Naive thymus-derived CD4-positive, alpha-beta T cell (primary cell): ENCODE measurements at regions not wholly inside any gene's neighbourhood (a gene's known extent, or its start where the extent isn't known, plus 50 kb on each side); places are given as distances from the start of the nearest gene placed in this dataset.
"Not testable (repeated sequence)": the region's sequence is repeated elsewhere in the genome, so short reads cannot be mapped to it uniquely, and the experiment has no call there.

ENCODE experiments used
- ATAC-seq: fragments of 150-1000 bp; cut with Tn5 transposase; 2 replicates; pipeline ENCODE4 v1.10.0; 2021; ENCODE audit warnings: mild to moderate bottlenecking, moderate library complexity
- CTCF ChIA-PET: fragments of 350-600 bp; sonication (Branson Sonifier 250); formaldehyde crosslinking; loops from one replicate; lab custom pipeline; 2021; ENCODE audit warnings: antibody characterized with exemption; lab: Charles Lee
- POLR2A ChIA-PET: fragments of 350-600 bp; sonication (Branson Sonifier 250); formaldehyde crosslinking; loops from one replicate; lab custom pipeline; 2021; ENCODE audit warnings: antibody characterized with exemption, inconsistent platforms; lab: Charles Lee
- DNase-seq, 9 donors: peaks; one replicate each; pipeline versions ENCODE4 v3.0.0 to v3.0.0-alpha.2; 2020 to 2022; ENCODE audit warnings: mixed read lengths in 1 of 9
- H3K27ac ChIP-seq: one replicate; pipeline ENCODE4 v1.7.0; 2013; ENCODE audit warnings: mild to moderate bottlenecking, low read depth, low read length, moderate library complexity
- H3K27me3 ChIP-seq, 2 donors: one replicate each; pipeline ENCODE4 v1.7.0; 2013; ENCODE audit warnings: low read length in 2 of 2, mild to moderate bottlenecking in 2 of 2, moderate library complexity in 2 of 2; ENCODE audit not compliant: control insufficient read depth in 2 of 2, insufficient read depth in 2 of 2
- H3K36me3 ChIP-seq, 3 experiments: 1 replicate in 2 of 3; 2 replicates in 1 of 3; pipeline ENCODE4 v1.7.0; 2013; ENCODE audit warnings: low read length in 3 of 3, mild to moderate bottlenecking in 3 of 3, moderate library complexity in 1 of 3; ENCODE audit not compliant: insufficient read depth in 3 of 3, control insufficient read depth in 2 of 3
- H3K4me1 ChIP-seq, 2 donors: one replicate each; pipeline ENCODE4 v1.7.0; 2013; ENCODE audit warnings: low read length in 2 of 2, mild to moderate bottlenecking in 2 of 2, moderate library complexity in 1 of 2; ENCODE audit not compliant: control insufficient read depth in 2 of 2, insufficient read depth in 2 of 2
- H3K4me3 ChIP-seq: 2 replicates; pipeline ENCODE4 v1.7.0; 2013; ENCODE audit warnings: mild to moderate bottlenecking, low read length
- H3K9me3 ChIP-seq, 3 experiments: 1 replicate in 2 of 3; 2 replicates in 1 of 3; pipeline ENCODE4 v1.7.0; 2013; ENCODE audit warnings: low read length in 3 of 3; ENCODE audit not compliant: control insufficient read depth in 2 of 3
- H3K27ac Mint-ChIP-seq, 9 donors: one replicate each; pipeline ENCODE4 v1.8.0; 2020 to 2022; ENCODE audit warnings: mixed read lengths in 9 of 9, mild to moderate bottlenecking in 8 of 9, moderate library complexity in 5 of 9, inconsistent platforms in 2 of 9
- H3K27me3 Mint-ChIP-seq, 5 donors: one replicate each; pipeline ENCODE4 v1.8.0; 2021 to 2022; ENCODE audit warnings: mixed read lengths in 5 of 5, mild to moderate bottlenecking in 1 of 5
- H3K36me3 Mint-ChIP-seq, 5 donors: one replicate each; pipeline ENCODE4 v1.8.0; 2020 to 2022; ENCODE audit warnings: mixed read lengths in 5 of 5, mild to moderate bottlenecking in 3 of 5, inconsistent platforms in 1 of 5
- H3K4me1 Mint-ChIP-seq, 7 donors: one replicate each; pipeline ENCODE4 v1.8.0; 2020 to 2022; ENCODE audit warnings: mixed read lengths in 7 of 7, mild to moderate bottlenecking in 3 of 7, inconsistent platforms in 1 of 7
- H3K4me3 Mint-ChIP-seq, 10 donors: one replicate each; pipeline ENCODE4 v1.8.0; 2020 to 2022; ENCODE audit warnings: mild to moderate bottlenecking in 10 of 10, mixed read lengths in 10 of 10, moderate library complexity in 6 of 10, inconsistent platforms in 2 of 10
- H3K9me3 Mint-ChIP-seq, 11 donors: one replicate each; pipeline ENCODE4 v1.8.0; 2020 to 2022; ENCODE audit warnings: mixed read lengths in 11 of 11, mild to moderate bottlenecking in 4 of 11, inconsistent platforms in 1 of 11, moderate library complexity in 1 of 11
- intact Hi-C, 2 donors: fragments of 100-400 bp; cut with micrococcal nuclease; formaldehyde crosslinking; loops; one replicate each; pipeline ENCODE4 v1.15.1; 2023

- Histone ChIP-seq H3K4me3 (no peak overlapping the region), H3K27ac (no peak overlapping the region), H3K4me1 (no peaks in the 10 kb centered on the region), H3K27me3 (no peaks in the 10 kb centered on the region), H3K36me3 (no peaks in the 10 kb centered on the region), H3K9me3 (no peaks in the 10 kb centered on the region)
- ChIA-PET CTCF (no interaction called here), POLR2A (no interaction called here)
- H3K4me1 Mint-ChIP-seq: no peaks in the 10 kb centered on the region
- H3K4me3 Mint-ChIP-seq: no peak overlapping the region
- DNase-seq (no peak), ATAC-seq (no peak)
- no peaks in the 10 kb centered on the region for H3K27me3 Mint-ChIP-seq
- intact Hi-C loops: no loop called here
- peaks cover 4 to 35% (median 14%) of the 10 kb centered on the region in 11 donors for H3K9me3 Mint-ChIP-seq
- peaks cover 0 to 3% (median 0%) of the 10 kb centered on the region in 5 donors for H3K36me3 Mint-ChIP-seq
- no peak overlapping the region for H3K27ac Mint-ChIP-seq
Observed at GRCh38 chr9:24073007-24073592, 247.1 kb upstream of the ELAVL2 start.

- ChIA-PET CTCF (no interaction called here), POLR2A (no interaction called here)
- Mint-ChIP-seq H3K27ac (no peak overlapping the region), H3K9me3 (peaks cover 4 to 31% (median 14%) of the 10 kb centered on the region in 11 donors), H3K36me3 (peaks cover 0 to 3% (median 0%) of the 10 kb centered on the region in 5 donors), H3K27me3 (no peaks in the 10 kb centered on the region), H3K4me3 (no peak overlapping the region), H3K4me1 (no peaks in the 10 kb centered on the region)
- Histone ChIP-seq H3K4me3 (no peak overlapping the region), H3K27me3 (no peaks in the 10 kb centered on the region), H3K4me1 (no peaks in the 10 kb centered on the region), H3K9me3 (no peaks in the 10 kb centered on the region), H3K36me3 (no peaks in the 10 kb centered on the region), H3K27ac (no peak overlapping the region)
- intact Hi-C loops: no loop called here
- ATAC-seq (no peak), DNase-seq (no peak)
Observed at GRCh38 chr9:24071716-24072115, 245.7 kb upstream of the ELAVL2 start.

GRCh38 chr9:24071091-24071490, 245.1 kb upstream of the ELAVL2 start:
- Histone ChIP-seq H3K9me3 (no peaks in the 10 kb centered on the region), H3K4me3 (no peak overlapping the region), H3K4me1 (no peaks in the 10 kb centered on the region), H3K27ac (no peak overlapping the region), H3K27me3 (no peaks in the 10 kb centered on the region), H3K36me3 (no peaks in the 10 kb centered on the region)
- Mint-ChIP-seq H3K27me3 (no peaks in the 10 kb centered on the region), H3K4me3 (no peak overlapping the region), H3K9me3 (peaks cover 3 to 31% (median 14%) of the 10 kb centered on the region in 11 donors), H3K27ac (no peak overlapping the region), H3K36me3 (no peaks in the 10 kb centered on the region), H3K4me1 (no peaks in the 10 kb centered on the region)
- ChIA-PET CTCF (no interaction called here), POLR2A (no interaction called here)
- DNase-seq: no peak
- intact Hi-C loops: no loop called here
- no peak for ATAC-seq

GRCh38 chr9:24067107-24067506, 241.1 kb upstream of the ELAVL2 start:
- H3K4me3 ChIP-seq, H3K4me1 Mint-ChIP-seq, H3K4me1 ChIP-seq, H3K4me3 Mint-ChIP-seq, POLR2A ChIA-PET, H3K36me3 ChIP-seq, H3K27me3 ChIP-seq, H3K27ac ChIP-seq, DNase-seq, intact Hi-C loops, H3K27me3 Mint-ChIP-seq, H3K27ac Mint-ChIP-seq, CTCF ChIA-PET, ATAC-seq, H3K36me3 Mint-ChIP-seq, H3K9me3 ChIP-seq: not testable (repeated sequence)
- peaks cover 0 to 22% (median 9%) of the 10 kb centered on the region in 11 donors for H3K9me3 Mint-ChIP-seq

- H3K36me3 ChIP-seq: no peaks in the 10 kb centered on the region
- Mint-ChIP-seq H3K27ac (no peak overlapping the region), H3K27me3 (no peaks in the 10 kb centered on the region), H3K36me3 (no peaks in the 10 kb centered on the region), H3K4me3 (no peak overlapping the region), H3K4me1 (no peaks in the 10 kb centered on the region), H3K9me3 (peaks cover 0 to 16% (median 6%) of the 10 kb centered on the region in 11 donors)
- ChIA-PET POLR2A (no interaction called here), CTCF (no interaction called here)
- intact Hi-C loops: no loop called here
- H3K27me3 ChIP-seq: no peaks in the 10 kb centered on the region
- peaks cover 0 to 4% (median 0%) of the 10 kb centered on the region in 3 experiments for H3K9me3 ChIP-seq
- H3K4me3 ChIP-seq: no peak overlapping the region
- ATAC-seq (no peak), DNase-seq (no peak)
- H3K4me1 ChIP-seq: no peaks in the 10 kb centered on the region
- H3K27ac ChIP-seq: no peak overlapping the region
Observed at GRCh38 chr9:24059651-24060050, 233.6 kb upstream of the ELAVL2 start.

GRCh38 chr9:24051587-24051986, 225.5 kb upstream of the ELAVL2 start:
- Mint-ChIP-seq H3K36me3 (peaks cover 0 to 5% (median 0%) of the 10 kb centered on the region in 5 donors), H3K4me3 (no peak overlapping the region), H3K9me3 (peaks cover 6 to 49% (median 19%) of the 10 kb centered on the region in 11 donors), H3K27me3 (no peaks in the 10 kb centered on the region), H3K27ac (no peak overlapping the region), H3K4me1 (no peaks in the 10 kb centered on the region)
- DNase-seq (no peak), ATAC-seq (no peak)
- Histone ChIP-seq H3K9me3 (no peaks in the 10 kb centered on the region), H3K4me1 (no peaks in the 10 kb centered on the region), H3K27ac (no peak overlapping the region), H3K36me3 (no peaks in the 10 kb centered on the region), H3K4me3 (no peak overlapping the region), H3K27me3 (no peaks in the 10 kb centered on the region)
- intact Hi-C loops: no loop called here
- POLR2A ChIA-PET: no interaction called here
- CTCF ChIA-PET: no interaction called here

- POLR2A ChIA-PET, CTCF ChIA-PET, ATAC-seq, H3K4me3 ChIP-seq, intact Hi-C loops, H3K27me3 Mint-ChIP-seq, H3K27ac Mint-ChIP-seq, DNase-seq, H3K27ac ChIP-seq, H3K9me3 ChIP-seq, H3K36me3 Mint-ChIP-seq, H3K4me1 Mint-ChIP-seq, H3K4me3 Mint-ChIP-seq, H3K36me3 ChIP-seq, H3K4me1 ChIP-seq, H3K27me3 ChIP-seq: not testable (repeated sequence)
- peaks cover 5 to 49% (median 19%) of the 10 kb centered on the region in 11 donors for H3K9me3 Mint-ChIP-seq
Observed at GRCh38 chr9:24050239-24050638, 224.2 kb upstream of the ELAVL2 start.
